Gastrocnemius medialis (tissue), 4 donors: ENCODE measurements at regions not wholly inside any gene's neighbourhood (a gene's known extent, or its start where the extent isn't known, plus 50 kb on each side); places are given as distances from the start of the nearest gene placed in this dataset.

Source experiments
- POLR2A ChIP-seq, 2 donors: fragments of 450-650 bp; IDR thresholded peaks; one replicate each; pipeline ENCODE4 v1.6.1; 2017; ENCODE audit warnings: antibody characterized with exemption in 2 of 2, mild to moderate bottlenecking in 2 of 2, moderate library complexity in 2 of 2
- TF ChIP-seq, protein P1 (sequence below), 5 experiments: fragments of 450-650 bp in 3 of 5; fragments of 200-600 bp in 2 of 5; sonication (generic) in 2 of 5; IDR thresholded peaks in 4 of 5; conservative IDR thresholded peaks in 1 of 5; 1 replicate in 4 of 5; 2 replicates in 1 of 5; pipeline ENCODE4 v1.5.1; 2016 to 2019; ENCODE audit warnings: antibody characterized with exemption in 5 of 5, mild to moderate bottlenecking in 3 of 5, moderate library complexity in 3 of 5

DNA sequence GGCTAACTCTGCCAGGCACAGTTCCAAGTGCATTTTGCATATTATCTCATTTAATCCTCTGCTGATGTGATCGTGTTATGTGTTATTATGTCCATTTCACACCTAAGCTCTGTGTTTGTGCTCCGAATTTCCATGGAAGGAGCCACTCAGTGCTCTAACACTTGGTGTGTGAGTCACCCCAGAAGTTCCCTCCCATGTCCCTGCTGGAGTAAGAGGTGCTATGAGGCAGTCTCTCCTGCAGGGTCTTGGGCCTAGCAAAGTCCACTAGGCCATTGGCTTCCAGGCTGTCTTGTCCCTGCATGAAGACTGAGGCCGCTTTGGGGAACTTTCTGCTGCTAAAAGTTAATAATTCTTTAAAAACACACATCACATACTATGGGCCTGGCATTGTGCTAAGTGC lies 405.9 kb upstream of the SULF2 start:
- TF ChIP-seq, protein P1, sequence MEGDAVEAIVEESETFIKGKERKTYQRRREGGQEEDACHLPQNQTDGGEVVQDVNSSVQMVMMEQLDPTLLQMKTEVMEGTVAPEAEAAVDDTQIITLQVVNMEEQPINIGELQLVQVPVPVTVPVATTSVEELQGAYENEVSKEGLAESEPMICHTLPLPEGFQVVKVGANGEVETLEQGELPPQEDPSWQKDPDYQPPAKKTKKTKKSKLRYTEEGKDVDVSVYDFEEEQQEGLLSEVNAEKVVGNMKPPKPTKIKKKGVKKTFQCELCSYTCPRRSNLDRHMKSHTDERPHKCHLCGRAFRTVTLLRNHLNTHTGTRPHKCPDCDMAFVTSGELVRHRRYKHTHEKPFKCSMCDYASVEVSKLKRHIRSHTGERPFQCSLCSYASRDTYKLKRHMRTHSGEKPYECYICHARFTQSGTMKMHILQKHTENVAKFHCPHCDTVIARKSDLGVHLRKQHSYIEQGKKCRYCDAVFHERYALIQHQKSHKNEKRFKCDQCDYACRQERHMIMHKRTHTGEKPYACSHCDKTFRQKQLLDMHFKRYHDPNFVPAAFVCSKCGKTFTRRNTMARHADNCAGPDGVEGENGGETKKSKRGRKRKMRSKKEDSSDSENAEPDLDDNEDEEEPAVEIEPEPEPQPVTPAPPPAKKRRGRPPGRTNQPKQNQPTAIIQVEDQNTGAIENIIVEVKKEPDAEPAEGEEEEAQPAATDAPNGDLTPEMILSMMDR (IDR thresholded peaks at IDR 0.05 in 4 of 5, conservative IDR thresholded peaks at IDR 0.05 in 1 of 5), result no peak
- TF ChIP-seq POLR2A (IDR thresholded peaks at IDR 0.05), result no peak
